GM23338 (cell line): ENCODE measurements at regions not wholly inside any gene's neighbourhood (a gene's known extent, or its start where the extent isn't known, plus 50 kb on each side); places are given as distances from the start of the nearest gene placed in this dataset.

ENCODE experiments used
- ATAC-seq: fragments of 200-7000 bp; cut with Tn5 transposase; 3 replicates; pipeline ENCODE4 v1.9.1; 2020
- DNase-seq: peaks from one replicate; pipeline ENCODE4 v3.0.0-alpha.2; 2015; ENCODE audit warnings: low spot score
- H2AFZ ChIP-seq: fragments of 200-600 bp; sonication (generic); 2 replicates; pipeline ENCODE4 v1.8.0; 2016; ENCODE audit warnings: antibody characterized with exemption, mild to moderate bottlenecking, moderate library complexity
- H3F3A ChIP-seq: fragments of 200-600 bp; sonication (generic); replicated peaks from 2 replicates; pipeline ENCODE4 v1.8.0; 2017; ENCODE audit warnings: antibody characterized with exemption, mixed run types, low read depth
- H3K27ac ChIP-seq: fragments of 200-600 bp; sonication (generic); 2 replicates; pipeline ENCODE4 v1.6.1; 2016; ENCODE audit warnings: low read depth
- H3K27me3 ChIP-seq: fragments of 200-600 bp; sonication (generic); 2 replicates; pipeline ENCODE4 v1.8.0; 2016; ENCODE audit warnings: mild to moderate bottlenecking, mixed run types, moderate library complexity; ENCODE audit not compliant: insufficient read depth
- H3K36me3 ChIP-seq: fragments of 200-600 bp; sonication (generic); 2 replicates; pipeline ENCODE4 v1.8.0; 2016; ENCODE audit warnings: mild to moderate bottlenecking; ENCODE audit not compliant: insufficient read depth
- H3K4me1 ChIP-seq: fragments of 200-600 bp; sonication (generic); 2 replicates; pipeline ENCODE4 v1.8.0; 2016; ENCODE audit warnings: mild to moderate bottlenecking, moderate library complexity; ENCODE audit not compliant: insufficient read depth
- H3K4me2 ChIP-seq: fragments of 200-600 bp; sonication (generic); 2 replicates; pipeline ENCODE4 v1.7.1; 2017; ENCODE audit warnings: mixed run types
- H3K4me3 ChIP-seq: fragments of 200-600 bp; sonication (generic); 2 replicates; pipeline ENCODE4 v1.6.1; 2016; ENCODE audit warnings: mixed run types
- H3K79me2 ChIP-seq: fragments of 200-600 bp; sonication (generic); replicated peaks from 2 replicates; pipeline ENCODE4 v1.8.0; 2017; ENCODE audit warnings: mild to moderate bottlenecking; ENCODE audit not compliant: insufficient read depth
- H3K9me2 ChIP-seq: fragments of 200-600 bp; sonication (generic); 2 replicates; pipeline ENCODE4 v1.8.0; 2017; ENCODE audit not compliant: insufficient read depth
- H4K20me1 ChIP-seq: fragments of 200-600 bp; sonication (generic); replicated peaks from 2 replicates; pipeline ENCODE4 v1.8.0; 2017; ENCODE audit warnings: mild to moderate bottlenecking; ENCODE audit not compliant: insufficient read depth
- H3K27ac Mint-ChIP-seq: 2 replicates; pipeline ENCODE4 v1.8.0; 2020; ENCODE audit warnings: inconsistent platforms, mild to moderate bottlenecking, moderate library complexity, mixed read lengths
- H3K27me3 Mint-ChIP-seq: 3 replicates; pipeline ENCODE4 v1.8.0; 2022; ENCODE audit warnings: low read depth, mild to moderate bottlenecking, moderate library complexity, mixed read lengths, inconsistent platforms; ENCODE audit not compliant: insufficient read depth, poor library complexity
- H3K36me3 Mint-ChIP-seq: 3 replicates; pipeline ENCODE4 v1.8.0; 2021; ENCODE audit warnings: low read depth, mild to moderate bottlenecking, inconsistent platforms, moderate library complexity, mixed read lengths
- H3K4me1 Mint-ChIP-seq: 3 replicates; pipeline ENCODE4 v1.8.0; 2020; ENCODE audit warnings: mild to moderate bottlenecking, inconsistent platforms, mixed read lengths
- H3K4me3 Mint-ChIP-seq: 3 replicates; pipeline ENCODE4 v1.8.0; 2021; ENCODE audit warnings: moderate library complexity, mild to moderate bottlenecking, inconsistent platforms, mixed read lengths
- H3K9me3 Mint-ChIP-seq: 3 replicates; pipeline ENCODE4 v1.8.0; 2020; ENCODE audit warnings: moderate library complexity, mild to moderate bottlenecking, inconsistent platforms, mixed read lengths
- CREB1 ChIP-seq: fragments of 250-450 bp; sonication (Bioruptor Pico); IDR thresholded peaks from 2 replicates; pipeline ENCODE4 v1.5.0; 2020; ENCODE audit warnings: low read depth, mild to moderate bottlenecking, moderate library complexity
- EZH2 ChIP-seq: fragments of 200-600 bp; sonication (generic); IDR thresholded peaks from one replicate; pipeline ENCODE4 v1.8.0; 2017; ENCODE audit warnings: antibody characterized with exemption, mild to moderate bottlenecking, low read depth; ENCODE audit not compliant: unreplicated experiment
- JUNB ChIP-seq: IDR thresholded peaks from one replicate; pipeline ENCODE4 v1.6.1; 2016; ENCODE audit warnings: antibody characterized with exemption; ENCODE audit not compliant: unreplicated experiment
- NANOG ChIP-seq: IDR thresholded peaks from 2 replicates; pipeline ENCODE4 v1.6.1; 2016; ENCODE audit warnings: antibody characterized with exemption, borderline replicate concordance
- POLR2AphosphoS5 ChIP-seq: IDR thresholded peaks from 2 replicates; pipeline ENCODE4 v1.6.1; 2016; ENCODE audit warnings: antibody characterized with exemption, low read depth
- REST ChIP-seq: IDR thresholded peaks from one replicate; pipeline ENCODE4 v1.6.1; 2018; ENCODE audit warnings: antibody characterized with exemption; ENCODE audit not compliant: unreplicated experiment
- STAT1 ChIP-seq: IDR thresholded peaks from one replicate; pipeline ENCODE4 v1.6.1; 2016; ENCODE audit warnings: antibody characterized with exemption; ENCODE audit not compliant: unreplicated experiment
- ZNF114 ChIP-seq: fragments of 250-450 bp; sonication (Bioruptor Pico); IDR thresholded peaks from 2 replicates; pipeline ENCODE4 v1.5.0; 2020; ENCODE audit warnings: mild to moderate bottlenecking, moderate library complexity
- ZNF331 ChIP-seq: fragments of 250-450 bp; sonication (Bioruptor Pico); IDR thresholded peaks from 2 replicates; pipeline ENCODE4 v1.5.0; 2020; ENCODE audit warnings: low read depth, mild to moderate bottlenecking, moderate library complexity
- ZNF462 ChIP-seq: fragments of 250-450 bp; sonication (Bioruptor Pico); IDR thresholded peaks from 2 replicates; pipeline ENCODE4 v1.5.0; 2020; ENCODE audit warnings: mild to moderate bottlenecking, moderate library complexity

GRCh38 chr4:158442736-158443135 is 78.9 kb upstream of the RXFP1 start:
- Histone ChIP-seq H3K4me1 (no peaks in the 10 kb centered on the region), H3K9me2 (no peaks in the 10 kb centered on the region), H3K4me3 (no peak overlapping the region), H3K27ac (no peak overlapping the region), H3K4me2 (no peak overlapping the region), H4K20me1 (no peaks in the 10 kb centered on the region), H2AFZ (no peak overlapping the region), H3K79me2 (no peaks in the 10 kb centered on the region), H3K36me3 (no peaks in the 10 kb centered on the region), H3F3A (no peaks in the 10 kb centered on the region), H3K27me3 (no peaks in the 10 kb centered on the region)
- no peaks in the 10 kb centered on the region for H3K27me3 Mint-ChIP-seq
- ATAC-seq (no peak), DNase-seq (no peak)
- no peaks in the 10 kb centered on the region for H3K36me3 Mint-ChIP-seq
- H3K9me3 Mint-ChIP-seq: no peaks in the 10 kb centered on the region
- no peak overlapping the region for H3K27ac Mint-ChIP-seq
- H3K4me3 Mint-ChIP-seq: no peak overlapping the region
- TF ChIP-seq NANOG (no peak), POLR2AphosphoS5 (no peak), ZNF331 (no peak), CREB1 (CRISPR knock-in tag) (no peak), JUNB (no peak), ZNF114 (no peak), REST (no peak), EZH2 (no peak)
- no peaks in the 10 kb centered on the region for H3K4me1 Mint-ChIP-seq

GRCh38 chr4:158443731-158444130 is 78.0 kb upstream of the RXFP1 start:
- no peak overlapping the region for H3K27ac ChIP-seq
- ATAC-seq (no peak), DNase-seq (no peak)
- H2AFZ ChIP-seq: no peak overlapping the region
- H4K20me1 ChIP-seq: no peaks in the 10 kb centered on the region
- H3K27me3 Mint-ChIP-seq: no peaks in the 10 kb centered on the region
- no peak overlapping the region for H3K4me3 ChIP-seq
- no peak overlapping the region for H3K4me3 Mint-ChIP-seq
- no peaks in the 10 kb centered on the region for H3K4me1 ChIP-seq
- no peak overlapping the region for H3K27ac Mint-ChIP-seq
- H3F3A ChIP-seq: no peaks in the 10 kb centered on the region
- no peaks in the 10 kb centered on the region for H3K9me3 Mint-ChIP-seq
- no peaks in the 10 kb centered on the region for H3K4me1 Mint-ChIP-seq
- H3K79me2 ChIP-seq: no peaks in the 10 kb centered on the region
- no peaks in the 10 kb centered on the region for H3K36me3 ChIP-seq
- no peaks in the 10 kb centered on the region for H3K27me3 ChIP-seq
- H3K4me2 ChIP-seq: no peak overlapping the region
- H3K9me2 ChIP-seq: no peaks in the 10 kb centered on the region
- H3K36me3 Mint-ChIP-seq: no peaks in the 10 kb centered on the region
- TF ChIP-seq CREB1 (CRISPR knock-in tag): no peak
- TF ChIP-seq ZNF331: no peak
- no peak for TF ChIP-seq ZNF462 (CRISPR knock-in tag)
- no peak for TF ChIP-seq REST
- TF ChIP-seq ZNF114: no peak
- TF ChIP-seq STAT1: no peak
